Right lobe of liver (tissue), 4 donors: ENCODE measurements at regions not wholly inside any gene's neighbourhood (a gene's known extent, or its start where the extent isn't known, plus 50 kb on each side); places are given as distances from the start of the nearest gene placed in this dataset.

Experiments
- CTCF ChIP-seq, 4 donors: fragments of 200-600 bp in 3 of 4; fragments of 450-650 bp in 1 of 4; IDR thresholded peaks; one replicate each; pipeline versions ENCODE4 v1.5.1 to v1.8.0; 2016 to 2022; ENCODE audit warnings: antibody characterized with exemption in 4 of 4, mild to moderate bottlenecking in 2 of 4
- POLR2A ChIP-seq: fragments of 450-650 bp; IDR thresholded peaks from one replicate; pipeline ENCODE4 v1.6.1; 2017; ENCODE audit warnings: antibody characterized with exemption, mild to moderate bottlenecking
- donor health status: DM: no; HTN: no; CAD: no.
- donor health status: DM: no; HTN: no; CAD: no.
- donor health status: DM: no; HTN: yes; CAD: no.

DNA sequence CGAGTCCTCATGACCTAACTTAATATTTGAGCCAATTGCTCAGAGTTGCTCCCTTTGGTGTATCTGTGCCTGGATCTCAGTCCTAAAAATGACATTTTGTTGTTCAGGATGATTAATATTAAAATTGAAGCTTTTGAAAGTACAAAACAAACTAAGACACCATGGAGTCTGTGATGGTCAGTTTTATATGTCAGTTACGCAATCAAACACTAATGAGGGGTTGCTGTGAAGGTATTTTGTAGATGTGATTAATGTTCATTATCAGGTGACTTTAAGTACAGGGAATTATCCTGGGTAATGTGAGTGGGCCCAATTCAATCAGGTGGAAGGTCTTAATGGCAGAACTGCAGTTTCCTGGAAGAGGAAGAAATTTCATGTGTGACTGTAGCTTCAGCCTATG is 546.7 kb downstream of the REEP3 start:
- TF ChIP-seq CTCF (IDR thresholded peaks at IDR 0.05): no peak
- no peak for TF ChIP-seq POLR2A
